Stimulated activated CD8-positive, alpha-beta memory T cell treated with anti-CD3 and anti-CD28 coated beads, Interleukin-4, amount 100 ng/mL, for 24 hours (primary cell): ENCODE measurements at regions not wholly inside any gene's neighbourhood (a gene's known extent, or its start where the extent isn't known, plus 50 kb on each side); places are given as distances from the start of the nearest gene placed in this dataset.

Experiments used
- DNase-seq: peaks from one replicate; pipeline ENCODE4 v3.0.0-alpha.2; 2020; ENCODE audit warnings: low read depth

DNA sequence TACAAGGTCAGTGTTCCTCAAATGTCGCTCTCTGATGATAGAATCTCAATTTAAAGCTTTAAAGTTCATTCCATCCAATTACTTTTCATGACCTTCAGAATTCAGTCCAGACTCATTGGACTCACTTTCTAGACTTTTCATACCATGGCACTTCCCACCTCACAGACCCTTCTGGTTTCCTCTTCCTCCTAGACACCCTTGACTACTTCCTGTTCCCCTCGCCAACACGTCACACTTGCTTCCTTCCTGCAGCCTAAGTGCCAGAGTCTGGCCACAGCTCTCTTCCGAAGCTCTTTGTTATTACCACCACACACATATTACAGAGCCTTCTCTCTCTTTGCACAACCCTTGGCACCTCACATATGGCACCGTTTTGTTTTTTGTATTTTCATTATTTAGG, 59.1 kb upstream of the UMPS start:
- no peak for DNase-seq

DNA sequence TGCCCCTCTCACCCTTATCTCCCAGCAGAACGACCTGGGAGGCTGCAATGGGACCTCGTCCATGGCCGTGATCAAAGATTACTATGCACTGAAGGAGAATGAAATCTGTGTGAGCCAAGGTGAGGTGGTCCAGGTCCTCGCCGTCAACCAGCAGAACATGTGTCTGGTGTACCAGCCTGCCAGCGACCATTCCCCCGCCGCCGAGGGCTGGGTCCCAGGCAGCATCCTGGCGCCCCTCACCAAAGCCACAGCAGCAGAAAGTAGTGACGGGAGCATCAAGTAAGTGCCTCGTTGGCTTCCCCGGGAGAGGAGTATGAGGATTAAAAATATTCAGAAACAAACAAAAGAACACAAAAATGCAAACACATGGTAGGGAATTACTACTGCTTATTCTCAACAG, 55.9 kb upstream of the UMPS start:
- DNase-seq, result no peak

DNA sequence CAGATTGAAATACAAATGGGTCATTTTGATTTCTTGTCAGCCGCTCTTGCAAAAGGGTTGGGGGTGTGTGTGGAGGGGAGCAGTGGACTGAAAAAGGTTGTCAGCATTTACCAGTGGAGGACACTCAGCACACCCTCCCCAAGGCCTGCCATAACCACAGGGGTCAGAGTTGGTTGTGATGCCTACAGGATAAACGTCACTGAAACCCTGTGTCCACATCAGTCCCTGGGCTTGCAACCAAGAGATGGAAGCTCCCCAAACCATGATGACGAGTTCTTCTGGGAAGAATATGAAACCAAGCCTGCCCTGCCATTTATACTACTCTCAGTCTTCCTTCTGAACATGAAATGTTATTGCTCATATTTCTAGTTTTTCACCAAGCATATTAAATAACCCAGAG, 54.0 kb upstream of the UMPS start:
- DNase-seq, result no peak

DNA sequence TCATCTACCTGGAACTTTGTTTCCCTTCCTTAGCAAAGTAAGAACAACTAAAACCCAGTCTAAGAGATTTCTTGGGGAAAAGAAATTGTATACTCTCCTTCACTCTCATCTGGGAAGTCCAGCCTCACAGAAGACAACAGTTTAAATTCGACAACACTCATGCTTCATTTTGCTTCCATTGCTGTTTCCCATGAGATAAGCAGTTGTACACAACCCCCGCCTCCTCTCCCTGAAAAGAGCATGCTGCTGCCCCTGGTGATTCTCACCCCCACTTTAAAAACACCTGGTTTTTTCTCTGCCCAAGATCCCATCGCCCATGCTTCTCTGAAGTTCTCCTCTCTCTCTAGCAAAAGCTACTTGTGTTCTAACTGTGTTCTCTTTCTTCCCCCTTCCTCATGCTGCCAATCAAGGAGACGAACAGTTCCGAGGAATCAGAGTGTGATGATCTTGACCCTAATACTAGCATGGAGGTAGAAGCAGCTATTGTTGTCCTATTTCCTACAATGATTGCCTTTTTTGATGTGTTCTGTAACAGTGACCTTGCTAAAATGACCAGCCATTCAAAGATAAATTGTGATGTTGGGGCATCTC, 51.1 kb upstream of the UMPS start:
- DNase-seq, result no peak
